ENCODE measurements at regions not wholly inside any gene's neighbourhood (a gene's known extent, or its start where the extent isn't known, plus 50 kb on each side); places are given as distances from the start of the nearest gene placed in this dataset.

DNA sequence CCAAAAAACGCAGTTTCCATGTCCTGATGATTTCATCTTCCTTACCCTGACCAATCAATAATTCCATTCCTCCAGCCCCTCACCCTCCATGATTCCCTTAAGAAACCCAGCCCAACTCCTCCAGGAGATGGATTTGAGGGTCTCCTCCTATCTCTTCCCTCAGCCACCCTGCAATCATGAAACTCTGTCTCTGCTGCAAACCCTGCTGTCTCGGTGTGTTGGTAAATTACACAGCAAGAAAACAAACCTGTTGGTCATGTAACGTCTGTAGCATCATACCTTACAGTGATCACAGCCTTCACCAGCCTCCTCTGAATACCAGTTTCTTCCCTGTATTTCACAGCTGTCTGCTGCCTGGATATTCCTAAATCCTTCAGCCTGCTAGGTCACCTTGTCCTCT lies 300.7 kb upstream of the NEBL start:
- no peak for DNase-seq
- Histone ChIP-seq H3K27ac (ENCODE audit: low read length) (no peak overlapping the region), H3K4me3 (ENCODE audit: low read length) (no peak overlapping the region), H3K36me3 (ENCODE audit: control insufficient read depth, insufficient read depth, low read length) (no peaks in the 10 kb centered on the region), H3K9me3 (replicated peaks; ENCODE audit: control insufficient read depth, low read depth, low read length) (peaks cover 4% of the 10 kb centered on the region), H3K4me1 (ENCODE audit: control insufficient read depth, insufficient read depth, low read length) (no peaks in the 10 kb centered on the region), H3K27me3 (ENCODE audit: control insufficient read depth, insufficient read depth, low read length) (no peaks in the 10 kb centered on the region)
- 95% methylated on average over 3 of the region's 3 CpGs for WGBS (ENCODE audit: insufficient coverage)

DNA sequence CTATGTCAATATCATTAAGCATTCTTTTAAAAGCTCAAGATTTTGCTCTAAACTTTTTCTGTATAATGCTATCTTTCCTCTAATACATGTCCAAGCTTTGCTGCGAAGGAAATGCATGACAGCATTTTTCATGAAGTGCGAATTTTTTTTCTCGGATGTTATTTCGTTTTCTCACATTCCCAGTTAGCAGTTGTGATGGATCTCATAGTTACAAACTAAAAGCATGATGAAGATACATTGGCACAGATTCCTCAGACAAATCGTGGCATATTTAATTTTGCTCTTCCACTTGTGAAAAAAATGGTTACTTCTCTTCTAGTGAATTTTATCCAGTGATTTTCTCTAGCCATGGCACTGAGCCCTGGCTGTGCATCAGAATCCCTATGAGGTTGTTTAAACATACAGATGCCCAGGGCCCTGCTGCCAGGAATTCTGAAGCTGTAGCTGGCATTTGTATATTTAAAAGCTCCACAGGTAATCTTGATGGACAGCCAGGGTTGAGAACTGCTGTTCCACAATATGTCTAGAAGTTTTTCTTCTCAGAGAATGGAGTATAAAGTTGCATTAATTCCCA lies 299.8 kb upstream of the NEBL start:
- DNase-seq, result no peak
- H3K27me3 ChIP-seq (ENCODE audit: control insufficient read depth, insufficient read depth, low read length), result no peaks in the 10 kb centered on the region
- 90% methylated on average over 2 of the region's 5 CpGs for WGBS (ENCODE audit: insufficient coverage)
- H3K9me3 ChIP-seq (replicated peaks; ENCODE audit: control insufficient read depth, low read depth, low read length), result peaks cover 4% of the 10 kb centered on the region
- H3K36me3 ChIP-seq (ENCODE audit: control insufficient read depth, insufficient read depth, low read length), result no peaks in the 10 kb centered on the region
- H3K4me1 ChIP-seq (ENCODE audit: control insufficient read depth, insufficient read depth, low read length), result no peaks in the 10 kb centered on the region
- no peak overlapping the region for H3K27ac ChIP-seq (ENCODE audit: low read length)
- no peak overlapping the region for H3K4me3 ChIP-seq (ENCODE audit: low read length)

DNA sequence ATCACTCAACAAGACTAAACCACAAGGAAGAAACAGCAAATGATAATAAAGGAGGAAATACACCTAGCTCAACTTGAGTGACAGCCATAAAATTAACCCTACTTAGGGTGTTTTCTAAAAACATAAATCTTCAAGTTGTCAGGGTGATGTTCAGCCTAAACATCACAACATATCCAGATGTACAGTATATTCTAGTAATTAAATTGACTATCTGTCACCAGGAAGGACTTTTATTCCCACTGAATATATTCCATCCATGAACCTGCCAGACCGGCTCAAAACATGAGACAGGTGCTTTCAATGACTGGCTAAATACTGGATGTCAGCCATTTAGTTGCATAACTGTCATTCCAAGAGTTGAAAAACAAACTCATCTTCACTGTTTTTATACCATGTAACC lies 298.1 kb upstream of the NEBL start:
- Histone ChIP-seq H3K4me3 (ENCODE audit: low read length) (no peak overlapping the region), H3K27ac (ENCODE audit: low read length) (no peak overlapping the region), H3K4me1 (ENCODE audit: control insufficient read depth, insufficient read depth, low read length) (no peaks in the 10 kb centered on the region), H3K9me3 (replicated peaks; ENCODE audit: control insufficient read depth, low read depth, low read length) (peaks cover 4% of the 10 kb centered on the region), H3K27me3 (ENCODE audit: control insufficient read depth, insufficient read depth, low read length) (no peaks in the 10 kb centered on the region), H3K36me3 (ENCODE audit: control insufficient read depth, insufficient read depth, low read length) (no peaks in the 10 kb centered on the region)
- peak; percentile 16 for DNase-seq
- WGBS (ENCODE audit: insufficient coverage), result 40% methylated on average over 1 of the region's 1 CpG

DNA sequence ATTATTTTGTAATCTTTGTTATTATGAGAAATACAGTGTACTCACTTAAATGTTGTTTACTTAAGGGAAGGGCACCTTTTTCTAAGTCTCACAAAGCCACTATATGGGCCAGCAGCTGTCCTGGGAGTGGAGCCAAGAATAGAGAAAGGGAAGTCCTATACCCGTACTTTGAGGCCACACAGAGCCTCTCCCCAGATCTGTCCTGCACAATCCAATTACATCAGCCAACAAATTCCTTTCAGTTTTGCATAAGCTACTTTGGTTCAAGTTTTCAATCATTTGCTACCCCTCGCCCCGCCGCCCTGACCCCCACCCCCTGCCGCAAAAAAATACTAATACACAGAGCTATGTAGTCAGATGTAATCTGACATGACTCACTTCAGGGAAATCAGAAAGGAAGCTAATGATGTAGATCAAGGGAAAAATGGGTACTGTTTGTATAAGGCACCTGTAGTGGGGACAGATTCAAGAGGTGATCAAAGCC lies 297.4 kb upstream of the NEBL start:
- Histone ChIP-seq H3K36me3 (ENCODE audit: control insufficient read depth, insufficient read depth, low read length) (no peaks in the 10 kb centered on the region), H3K27me3 (ENCODE audit: control insufficient read depth, insufficient read depth, low read length) (no peaks in the 10 kb centered on the region), H3K4me1 (ENCODE audit: control insufficient read depth, insufficient read depth, low read length) (no peaks in the 10 kb centered on the region), H3K9me3 (replicated peaks; ENCODE audit: control insufficient read depth, low read depth, low read length) (peaks cover 4% of the 10 kb centered on the region), H3K4me3 (ENCODE audit: low read length) (no peak overlapping the region), H3K27ac (ENCODE audit: low read length) (no peak overlapping the region)
- peak; percentile 74 for DNase-seq
- WGBS (ENCODE audit: insufficient coverage), result no CpG with 5 or more reads among the region's 5 CpGs

DNA sequence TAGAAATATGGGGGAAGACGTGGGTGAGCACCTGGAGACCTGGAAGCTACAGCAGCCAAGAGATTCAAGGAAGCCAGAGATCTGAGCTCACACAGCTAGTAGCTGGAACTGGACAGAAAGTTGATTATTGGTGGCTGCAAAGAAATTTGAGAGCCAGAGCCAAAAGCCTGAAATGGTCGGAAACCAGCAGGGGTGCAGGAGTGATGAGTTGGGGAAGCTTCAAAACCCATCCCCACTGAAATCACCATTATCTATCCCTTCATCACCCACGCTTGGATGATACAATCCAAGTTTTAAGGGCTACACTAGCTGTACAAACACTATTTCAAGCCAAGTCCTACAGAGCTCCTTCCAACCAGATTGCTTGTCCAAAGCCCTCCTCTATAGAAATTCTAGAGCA lies 296.1 kb upstream of the NEBL start:
- H3K27ac ChIP-seq (ENCODE audit: low read length), result no peak overlapping the region
- DNase-seq, result peak; percentile 27
- no peaks in the 10 kb centered on the region for H3K27me3 ChIP-seq (ENCODE audit: control insufficient read depth, insufficient read depth, low read length)
- H3K9me3 ChIP-seq (replicated peaks; ENCODE audit: control insufficient read depth, low read depth, low read length), result peaks cover 4% of the 10 kb centered on the region
- 34% methylated on average over 2 of the region's 3 CpGs for WGBS (ENCODE audit: insufficient coverage)
- no peak overlapping the region for H3K4me3 ChIP-seq (ENCODE audit: low read length)
- no peaks in the 10 kb centered on the region for H3K36me3 ChIP-seq (ENCODE audit: control insufficient read depth, insufficient read depth, low read length)
- H3K4me1 ChIP-seq (ENCODE audit: control insufficient read depth, insufficient read depth, low read length), result no peaks in the 10 kb centered on the region

DNA sequence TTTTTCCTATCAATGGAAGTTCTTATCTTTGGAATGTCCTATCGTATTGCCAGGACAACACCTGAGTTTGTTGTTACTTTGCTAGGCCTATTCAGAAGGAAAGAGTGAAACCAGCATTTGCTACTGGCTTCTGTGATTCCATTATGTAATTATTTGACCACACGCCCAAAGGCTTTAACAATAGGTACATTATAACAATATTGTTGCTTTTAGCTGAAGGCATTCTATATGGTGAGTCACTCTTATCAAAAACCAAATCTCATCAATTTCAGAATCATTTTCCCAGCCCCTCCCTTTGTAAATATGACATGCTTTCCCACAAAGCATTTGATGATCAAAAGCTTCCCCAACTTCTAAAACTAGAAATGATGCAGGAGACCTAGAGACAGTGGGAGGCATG lies 294.4 kb upstream of the NEBL start:
- Histone ChIP-seq H3K27me3 (ENCODE audit: control insufficient read depth, insufficient read depth, low read length) (no peaks in the 10 kb centered on the region), H3K4me3 (ENCODE audit: low read length) (no peak overlapping the region), H3K36me3 (ENCODE audit: control insufficient read depth, insufficient read depth, low read length) (no peaks in the 10 kb centered on the region), H3K4me1 (ENCODE audit: control insufficient read depth, insufficient read depth, low read length) (no peaks in the 10 kb centered on the region), H3K9me3 (replicated peaks; ENCODE audit: control insufficient read depth, low read depth, low read length) (no peaks in the 10 kb centered on the region), H3K27ac (ENCODE audit: low read length) (no peak overlapping the region)
- DNase-seq, result no peak
- no CpG with 5 or more reads among the region's 2 CpGs for WGBS (ENCODE audit: insufficient coverage)

DNA sequence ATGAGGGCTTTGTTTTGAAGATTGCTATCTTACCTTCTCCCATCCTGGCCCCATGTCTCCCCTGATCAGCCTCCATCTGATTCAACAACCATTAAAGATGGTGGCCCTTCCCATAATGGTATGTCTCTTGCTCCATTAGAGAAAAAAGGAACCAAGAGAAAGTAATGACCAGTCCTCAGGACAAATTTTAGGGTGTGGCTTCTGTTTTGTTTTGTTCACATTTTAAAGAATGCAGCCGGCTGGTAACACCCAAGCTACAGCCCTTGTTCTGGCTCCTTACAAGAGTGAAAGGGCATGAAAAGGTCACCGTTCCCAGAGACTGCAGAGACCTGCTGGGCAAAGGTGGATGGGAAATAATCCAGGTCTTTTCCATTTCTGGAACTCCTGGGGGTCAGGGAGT lies 287.9 kb upstream of the NEBL start:
- 86% methylated on average over 1 of the region's 2 CpGs for WGBS (ENCODE audit: insufficient coverage)
- Histone ChIP-seq H3K4me3 (ENCODE audit: low read length) (no peak overlapping the region), H3K36me3 (ENCODE audit: control insufficient read depth, insufficient read depth, low read length) (no peaks in the 10 kb centered on the region), H3K9me3 (replicated peaks; ENCODE audit: control insufficient read depth, low read depth, low read length) (no peaks in the 10 kb centered on the region), H3K27me3 (ENCODE audit: control insufficient read depth, insufficient read depth, low read length) (no peaks in the 10 kb centered on the region), H3K4me1 (ENCODE audit: control insufficient read depth, insufficient read depth, low read length) (no peaks in the 10 kb centered on the region), H3K27ac (ENCODE audit: low read length) (no peak overlapping the region)
- DNase-seq, result no peak

DNA sequence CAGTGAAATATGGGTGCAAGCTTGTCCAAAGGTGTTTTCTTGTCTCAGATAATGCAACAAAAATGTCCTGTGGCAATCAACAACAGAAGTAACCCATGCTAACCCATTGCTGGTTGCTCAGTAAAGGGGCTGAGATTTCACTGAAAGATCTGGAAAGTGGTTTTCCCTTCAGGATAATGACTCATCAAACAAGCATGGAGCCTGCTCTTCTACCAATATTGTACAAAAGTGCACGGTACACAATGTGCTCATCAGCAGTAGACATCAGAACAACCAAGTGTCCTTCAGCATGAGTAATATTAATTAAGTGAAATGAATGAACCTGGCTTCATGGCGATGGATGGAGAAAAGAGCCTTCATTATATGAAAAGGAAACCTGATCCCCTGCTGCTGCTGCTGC lies 287.1 kb upstream of the NEBL start:
- Histone ChIP-seq H3K27me3 (ENCODE audit: control insufficient read depth, insufficient read depth, low read length) (no peaks in the 10 kb centered on the region), H3K27ac (ENCODE audit: low read length) (no peak overlapping the region), H3K36me3 (ENCODE audit: control insufficient read depth, insufficient read depth, low read length) (no peaks in the 10 kb centered on the region), H3K4me3 (ENCODE audit: low read length) (no peak overlapping the region), H3K9me3 (replicated peaks; ENCODE audit: control insufficient read depth, low read depth, low read length) (peaks cover 4% of the 10 kb centered on the region), H3K4me1 (ENCODE audit: control insufficient read depth, insufficient read depth, low read length) (no peaks in the 10 kb centered on the region)
- no CpG with 5 or more reads among the region's 2 CpGs for whole genome bisulfite sequencing (ENCODE audit: insufficient coverage)
- DNase-seq, result no peak

DNA sequence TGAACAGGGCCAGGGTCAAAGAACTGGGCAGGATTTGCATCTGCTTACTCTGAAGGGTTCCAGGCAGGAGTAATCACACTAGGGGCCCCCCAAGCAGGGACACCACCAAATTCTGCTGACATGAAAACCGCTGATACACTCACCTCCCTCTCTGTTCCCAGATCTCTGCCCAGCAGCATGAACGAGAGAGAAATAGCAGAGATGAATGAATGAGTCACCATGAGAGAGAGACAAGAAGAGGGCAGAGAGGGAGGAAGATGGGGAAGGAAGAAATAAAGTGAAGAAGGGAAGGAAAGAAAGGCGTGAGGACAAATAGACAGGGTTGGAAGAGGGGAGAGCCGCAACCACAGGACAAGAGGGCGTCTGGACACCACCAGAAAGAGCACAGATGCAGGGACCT lies 285.9 kb upstream of the NEBL start:
- Histone ChIP-seq H3K27me3 (ENCODE audit: control insufficient read depth, insufficient read depth, low read length) (no peaks in the 10 kb centered on the region), H3K4me3 (ENCODE audit: low read length) (no peak overlapping the region), H3K9me3 (replicated peaks; ENCODE audit: control insufficient read depth, low read depth, low read length) (peaks cover 4% of the 10 kb centered on the region), H3K36me3 (ENCODE audit: control insufficient read depth, insufficient read depth, low read length) (no peaks in the 10 kb centered on the region), H3K27ac (ENCODE audit: low read length) (no peak overlapping the region), H3K4me1 (ENCODE audit: control insufficient read depth, insufficient read depth, low read length) (no peaks in the 10 kb centered on the region)
- 85% methylated on average over 2 of the region's 5 CpGs for WGBS (ENCODE audit: insufficient coverage)
- no peak for DNase-seq

DNA sequence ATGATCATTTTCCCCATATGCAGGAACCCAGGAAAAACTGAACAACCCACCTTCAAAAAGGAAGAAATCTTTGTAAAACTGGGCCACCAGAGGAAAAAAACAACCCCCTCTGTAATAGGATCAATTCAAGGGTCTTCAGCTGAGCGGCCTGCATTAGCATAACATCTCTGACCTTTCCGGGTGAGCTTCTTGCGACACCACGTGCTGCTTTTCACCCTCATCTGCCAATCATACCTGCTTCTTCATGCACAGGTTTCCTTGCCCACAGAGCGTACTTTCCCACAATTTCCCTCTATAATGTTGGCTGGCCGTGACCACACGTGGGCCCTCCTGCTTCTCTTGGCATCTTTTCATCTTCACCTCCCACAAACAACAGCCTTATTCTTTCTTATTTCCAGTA lies 284.3 kb upstream of the NEBL start:
- H3K9me3 ChIP-seq (replicated peaks; ENCODE audit: control insufficient read depth, low read depth, low read length), result peaks cover 4% of the 10 kb centered on the region
- no peak for DNase-seq
- no peak overlapping the region for H3K27ac ChIP-seq (ENCODE audit: low read length)
- no peaks in the 10 kb centered on the region for H3K4me1 ChIP-seq (ENCODE audit: control insufficient read depth, insufficient read depth, low read length)
- peaks cover 2% of the 10 kb centered on the region for H3K27me3 ChIP-seq (ENCODE audit: control insufficient read depth, insufficient read depth, low read length)
- no peaks in the 10 kb centered on the region for H3K36me3 ChIP-seq (ENCODE audit: control insufficient read depth, insufficient read depth, low read length)
- 72% methylated on average over 7 of the region's 7 CpGs for WGBS (ENCODE audit: insufficient coverage)
- H3K4me3 ChIP-seq (ENCODE audit: low read length), result no peak overlapping the region

DNA sequence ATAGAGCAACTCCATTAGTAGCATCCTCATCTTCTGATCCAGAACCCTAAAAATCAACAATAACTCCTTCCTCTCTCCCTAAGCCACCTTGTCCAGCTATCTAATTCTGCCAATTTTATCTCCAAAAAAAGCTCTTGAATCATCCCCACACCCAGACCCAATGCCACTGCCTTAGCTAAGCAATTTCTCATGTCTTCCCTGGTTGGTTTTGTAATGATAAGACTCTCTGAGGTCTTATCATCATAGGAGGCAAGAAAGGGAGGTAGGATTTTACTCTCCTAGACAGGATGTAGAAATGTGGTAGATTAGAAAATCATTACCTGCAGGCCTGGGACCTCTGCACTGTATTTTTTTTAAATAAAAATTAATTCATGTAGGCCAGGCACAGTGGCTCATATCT lies 283.5 kb upstream of the NEBL start:
- Histone ChIP-seq H3K36me3 (ENCODE audit: control insufficient read depth, insufficient read depth, low read length) (no peaks in the 10 kb centered on the region), H3K4me1 (ENCODE audit: control insufficient read depth, insufficient read depth, low read length) (no peaks in the 10 kb centered on the region), H3K9me3 (replicated peaks; ENCODE audit: control insufficient read depth, low read depth, low read length) (peaks cover 4% of the 10 kb centered on the region), H3K4me3 (ENCODE audit: low read length) (no peak overlapping the region), H3K27ac (ENCODE audit: low read length) (no peak overlapping the region), H3K27me3 (ENCODE audit: control insufficient read depth, insufficient read depth, low read length) (peaks cover 6% of the 10 kb centered on the region)
- no peak for DNase-seq
